GM12865 (cell line): ENCODE measurements at regions not wholly inside any gene's neighbourhood (a gene's known extent, or its start where the extent isn't known, plus 50 kb on each side); places are given as distances from the start of the nearest gene placed in this dataset.

ENCODE experiments used
- DNase-seq: peaks from one replicate; pipeline ENCODE4 v3.0.0; 2010; ENCODE audit warnings: low read depth
- H3K4me3 ChIP-seq: 2 replicates; pipeline ENCODE4 v1.5.1; 2011; ENCODE audit warnings: mild to moderate bottlenecking, low read depth, low read length, control low read depth
- TF ChIP-seq, protein P1 (sequence below): IDR thresholded peaks from 2 replicates; pipeline ENCODE4 v1.5.1; 2011; ENCODE audit warnings: low read length, control low read depth, low read depth, inconsistent platforms; ENCODE audit not compliant: insufficient read depth; ENCODE audit errors: missing control alignments

DNA sequence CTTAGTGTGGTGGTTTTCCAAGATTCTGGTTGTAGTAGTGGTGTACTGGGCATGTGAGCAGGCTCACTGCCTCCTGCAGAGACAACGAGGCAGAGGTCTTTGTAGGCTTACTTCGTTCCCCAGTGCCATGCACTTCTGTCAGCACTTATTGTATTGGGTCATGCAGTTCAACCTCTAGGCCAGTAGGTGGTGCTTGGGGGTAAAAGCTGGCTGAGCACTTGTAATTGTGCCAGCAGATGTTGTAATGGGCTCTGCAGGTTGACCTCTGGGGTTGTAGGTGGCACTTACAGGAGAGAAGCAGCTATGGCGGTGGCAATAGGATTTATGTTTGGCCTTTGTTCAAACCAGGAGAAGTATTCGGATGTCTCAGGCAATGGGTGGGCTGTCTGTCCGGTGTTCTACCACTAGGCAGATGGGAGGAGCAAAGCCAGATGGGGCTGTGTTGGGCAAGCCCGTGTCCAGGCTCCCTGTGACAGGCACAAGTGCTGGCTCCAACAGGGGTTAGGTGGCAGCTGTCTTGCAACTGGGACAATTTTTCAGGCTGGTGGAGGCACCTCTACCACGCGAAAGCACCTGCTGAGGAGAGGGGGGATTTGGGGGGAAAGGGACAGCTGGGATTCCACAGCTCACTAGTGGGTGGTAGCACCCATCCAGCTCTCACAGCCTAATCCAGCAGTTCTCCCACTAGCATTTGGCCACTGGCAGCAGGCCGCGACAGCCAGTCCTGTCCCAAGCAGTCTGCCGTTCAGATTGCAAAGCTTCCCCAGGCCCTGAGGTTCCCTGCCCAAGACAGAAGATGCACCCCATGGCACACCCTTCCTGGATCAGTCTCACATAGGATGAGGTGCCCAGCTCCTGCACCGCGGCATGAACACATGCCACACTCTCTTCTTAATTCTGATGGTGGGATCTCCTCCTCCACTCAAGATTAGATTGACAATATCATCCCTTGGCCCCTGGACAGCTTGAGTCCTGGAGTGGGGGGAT lies 274.5 kb downstream of the CTH start:
- no peak overlapping the region for H3K4me3 ChIP-seq
- TF ChIP-seq, protein P1, sequence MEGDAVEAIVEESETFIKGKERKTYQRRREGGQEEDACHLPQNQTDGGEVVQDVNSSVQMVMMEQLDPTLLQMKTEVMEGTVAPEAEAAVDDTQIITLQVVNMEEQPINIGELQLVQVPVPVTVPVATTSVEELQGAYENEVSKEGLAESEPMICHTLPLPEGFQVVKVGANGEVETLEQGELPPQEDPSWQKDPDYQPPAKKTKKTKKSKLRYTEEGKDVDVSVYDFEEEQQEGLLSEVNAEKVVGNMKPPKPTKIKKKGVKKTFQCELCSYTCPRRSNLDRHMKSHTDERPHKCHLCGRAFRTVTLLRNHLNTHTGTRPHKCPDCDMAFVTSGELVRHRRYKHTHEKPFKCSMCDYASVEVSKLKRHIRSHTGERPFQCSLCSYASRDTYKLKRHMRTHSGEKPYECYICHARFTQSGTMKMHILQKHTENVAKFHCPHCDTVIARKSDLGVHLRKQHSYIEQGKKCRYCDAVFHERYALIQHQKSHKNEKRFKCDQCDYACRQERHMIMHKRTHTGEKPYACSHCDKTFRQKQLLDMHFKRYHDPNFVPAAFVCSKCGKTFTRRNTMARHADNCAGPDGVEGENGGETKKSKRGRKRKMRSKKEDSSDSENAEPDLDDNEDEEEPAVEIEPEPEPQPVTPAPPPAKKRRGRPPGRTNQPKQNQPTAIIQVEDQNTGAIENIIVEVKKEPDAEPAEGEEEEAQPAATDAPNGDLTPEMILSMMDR = peak; percentile 94
- peak; percentile 75 for DNase-seq

- DNase-seq = no peak
- TF ChIP-seq, protein P1 = no peak
Measured at GRCh38 chr1:70688580-70688979, 277.5 kb downstream of the CTH start.

DNA sequence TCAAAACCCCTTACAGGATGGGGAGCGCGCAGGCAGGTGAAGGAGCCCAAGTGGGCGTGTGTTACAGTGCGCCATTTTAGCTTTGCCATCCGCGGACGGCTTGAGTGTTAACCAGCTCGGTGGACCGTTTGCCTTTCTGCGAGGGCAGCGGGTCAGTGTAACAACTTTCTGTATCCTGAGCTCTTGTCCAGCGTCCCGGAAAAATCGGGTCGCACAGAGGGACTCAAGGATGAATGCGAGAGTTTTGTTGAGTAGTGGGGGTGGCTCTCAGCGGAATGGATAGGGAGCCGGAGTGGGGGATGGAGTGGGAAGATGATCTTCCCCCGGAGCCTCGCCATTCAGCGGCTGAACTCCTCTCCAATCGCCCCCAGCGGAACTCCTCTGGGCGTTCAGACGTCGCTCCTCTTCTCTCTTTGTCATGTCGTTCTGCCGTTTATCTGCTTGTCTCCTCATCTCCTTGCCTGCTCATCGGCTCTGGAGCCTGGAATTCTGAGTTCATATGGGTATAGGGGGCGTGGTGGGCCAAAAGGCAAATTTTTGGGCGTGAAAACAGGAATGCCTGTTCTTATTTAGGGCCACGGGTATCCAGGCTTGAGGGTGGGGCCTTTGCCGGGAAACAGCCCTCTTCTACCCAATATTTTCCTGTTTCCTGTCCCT lies 295.4 kb downstream of the CTH start:
- no peak overlapping the region for H3K4me3 ChIP-seq
- DNase-seq = no peak

More at GRCh38 chr1:70688580-70688979, 277.5 kb downstream of the CTH start:
- no peak overlapping the region for H3K4me3 ChIP-seq

GRCh38 chr1:70707214-70707613 lies 296.1 kb downstream of the CTH start:
- TF ChIP-seq, protein P1 = no peak
- H3K4me3 ChIP-seq = no peak overlapping the region
- no peak for DNase-seq

More for the DNA sequence above, 295.4 kb downstream of the CTH start:
- TF ChIP-seq, protein P1 = no peak

DNA sequence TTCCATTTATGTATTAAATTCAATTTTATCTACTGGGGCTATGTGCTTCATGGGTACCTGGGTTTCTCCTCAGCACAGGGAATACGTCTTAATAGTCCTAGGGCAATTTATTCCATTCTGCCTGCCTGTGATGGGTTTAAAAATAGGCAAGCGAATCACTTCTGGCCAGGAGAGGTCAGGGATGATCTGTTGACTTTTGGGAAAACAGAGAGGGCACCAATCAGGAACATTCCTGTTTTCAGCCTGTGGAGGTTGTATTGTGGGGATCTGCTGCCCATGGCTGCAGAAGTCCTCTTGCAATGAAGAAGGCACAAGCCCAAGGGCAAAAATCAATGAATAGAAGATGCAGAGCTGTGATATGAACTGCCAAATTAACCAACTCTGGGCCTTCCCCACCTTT lies 303.1 kb downstream of the CTH start:
- no peak for DNase-seq
- TF ChIP-seq, protein P1 = no peak
- H3K4me3 ChIP-seq = no peak overlapping the region

DNA sequence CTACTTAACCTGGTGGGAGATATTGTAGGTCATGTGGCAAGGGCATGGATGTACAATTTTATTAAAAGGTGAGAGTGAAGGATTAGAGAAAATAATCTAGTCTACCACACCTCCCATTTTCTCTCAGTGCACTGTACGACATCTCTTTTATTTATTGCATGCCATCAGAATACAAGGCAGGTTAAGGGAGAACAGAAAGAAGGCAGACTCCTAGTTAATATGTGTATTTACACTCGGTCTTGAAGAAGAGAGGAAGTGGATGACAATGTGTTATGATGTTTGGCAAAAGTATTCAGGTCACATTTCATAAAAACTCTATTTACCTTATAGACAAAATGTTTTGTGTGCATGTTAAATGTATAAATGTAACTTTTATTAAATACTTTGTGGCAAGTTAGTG lies 306.1 kb downstream of the CTH start:
- TF ChIP-seq, protein P1 = no peak
- no peak for DNase-seq
- no peak overlapping the region for H3K4me3 ChIP-seq
